GM19467 (cell line): ENCODE measurements at regions not wholly inside any gene's neighbourhood (a gene's known extent, or its start where the extent isn't known, plus 50 kb on each side); places are given as distances from the start of the nearest gene placed in this dataset.
"Not testable (repeated sequence)": the region's sequence is repeated elsewhere in the genome, so short reads cannot be mapped to it uniquely, and the experiment has no call there.

Experiments
- ATAC-seq: cut with Tn5 transposase; IDR thresholded peaks from one replicate; pipeline ENCODE4 v1.9.1; 2021; ENCODE audit warnings: mild to moderate bottlenecking, moderate library complexity; ENCODE audit not compliant: unreplicated experiment

- no peak for ATAC-seq
Measured at GRCh38 chr5:105197531-105197930, 1634.9 kb upstream of the NUDT12 start.

DNA sequence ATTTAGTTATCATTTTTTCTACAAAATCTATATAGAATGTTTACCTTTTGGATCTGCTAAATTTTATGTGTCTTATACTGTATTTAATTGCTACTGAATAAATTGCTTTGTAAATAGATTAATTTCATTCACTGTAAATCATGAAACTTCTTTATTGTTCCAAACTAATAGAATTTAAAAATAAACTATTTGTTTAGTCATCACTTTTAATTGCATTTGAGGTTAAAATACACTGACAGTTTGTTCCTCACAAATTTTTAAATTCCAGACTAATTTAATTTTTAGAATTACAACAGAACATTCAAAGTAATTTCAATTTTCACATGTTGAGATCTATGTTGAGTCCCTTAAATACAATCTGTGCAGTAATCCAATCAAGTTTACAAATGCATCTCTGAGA lies 1633.2 kb upstream of the NUDT12 start:
- no peak for ATAC-seq

GRCh38 chr5:105172918-105173317 lies 1610.3 kb upstream of the NUDT12 start:
- no peak for ATAC-seq

DNA sequence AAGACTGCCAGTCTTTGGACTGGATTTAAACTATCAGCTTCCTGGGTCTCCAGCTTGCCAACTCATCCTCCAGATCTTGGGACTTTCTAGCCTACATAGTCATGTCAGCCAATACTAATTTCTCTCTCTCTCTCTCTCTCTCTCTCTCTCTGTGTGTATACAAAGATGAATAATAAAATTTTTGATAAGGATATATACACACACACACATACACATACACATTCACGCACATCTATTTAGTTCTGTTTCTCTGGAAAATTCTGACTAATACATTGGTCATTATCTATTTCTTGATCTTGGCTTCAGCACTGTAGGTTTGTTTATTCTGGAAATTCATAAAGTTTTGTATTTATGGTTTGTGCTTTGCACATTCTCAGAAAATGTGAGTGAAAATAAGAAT lies 1606.2 kb upstream of the NUDT12 start:
- ATAC-seq, result no peak

GRCh38 chr5:105167092-105167491 lies 1604.5 kb upstream of the NUDT12 start:
- no peak for ATAC-seq

GRCh38 chr5:105163547-105163946 lies 1601.0 kb upstream of the NUDT12 start:
- no peak for ATAC-seq

DNA sequence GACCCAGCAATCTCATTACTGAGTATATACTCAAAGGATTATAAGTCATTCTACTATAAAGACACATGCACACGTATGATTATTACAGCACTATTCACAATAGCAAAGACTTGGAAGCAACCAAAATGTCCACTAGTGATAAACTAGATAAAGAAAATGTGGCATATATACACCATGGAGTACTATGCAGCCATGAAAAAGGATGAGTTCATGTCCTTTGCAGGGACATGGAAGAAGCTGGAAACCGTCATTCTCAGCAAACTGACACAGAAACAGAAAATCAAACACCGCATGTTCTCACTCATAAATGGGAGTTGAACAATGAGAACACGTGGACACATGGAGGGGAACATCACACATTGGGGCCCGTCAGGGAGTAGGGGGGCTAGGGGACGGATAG lies 1600.0 kb upstream of the NUDT12 start:
- not testable (repeated sequence) for ATAC-seq

DNA sequence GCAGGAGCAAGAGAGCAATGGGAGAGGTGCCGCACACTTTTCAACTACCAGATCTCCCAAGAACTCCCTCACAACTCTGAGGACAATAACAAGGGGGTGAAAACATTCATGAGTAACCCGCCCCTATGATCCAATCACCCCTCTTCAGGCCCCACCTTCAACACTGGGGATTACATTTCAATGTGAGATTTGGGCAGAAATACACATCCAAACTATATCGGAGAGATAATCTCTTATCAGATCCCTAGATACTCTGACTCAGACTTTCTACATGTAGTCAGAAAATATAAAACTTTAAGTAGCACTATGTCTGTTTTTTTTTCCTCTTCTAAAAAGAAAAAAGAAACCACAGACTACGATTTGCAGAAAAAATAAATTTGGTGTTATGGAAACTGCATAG lies 1595.9 kb upstream of the NUDT12 start:
- no peak for ATAC-seq

DNA sequence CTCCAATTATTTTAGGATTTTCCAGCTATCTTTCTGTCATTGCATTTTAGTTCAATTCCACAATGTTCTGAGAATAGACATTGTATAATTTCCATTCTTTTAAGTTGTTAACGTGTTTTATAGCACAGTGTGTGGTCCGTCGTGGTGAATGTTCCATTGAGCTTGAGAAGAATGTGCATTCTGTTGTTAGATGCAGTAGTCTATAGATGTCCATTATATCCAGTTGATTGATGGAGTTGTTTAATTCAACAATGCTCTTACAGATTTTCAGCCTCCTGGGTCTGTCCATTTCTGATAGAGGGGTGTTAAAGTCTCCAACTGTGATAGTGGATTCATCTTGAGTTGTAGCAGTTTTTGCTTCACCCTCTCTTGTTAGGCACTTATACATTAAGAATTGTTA lies 1587.7 kb upstream of the NUDT12 start:
- no peak for ATAC-seq

GRCh38 chr5:105146867-105147266 lies 1584.3 kb upstream of the NUDT12 start:
- ATAC-seq, result no peak

DNA sequence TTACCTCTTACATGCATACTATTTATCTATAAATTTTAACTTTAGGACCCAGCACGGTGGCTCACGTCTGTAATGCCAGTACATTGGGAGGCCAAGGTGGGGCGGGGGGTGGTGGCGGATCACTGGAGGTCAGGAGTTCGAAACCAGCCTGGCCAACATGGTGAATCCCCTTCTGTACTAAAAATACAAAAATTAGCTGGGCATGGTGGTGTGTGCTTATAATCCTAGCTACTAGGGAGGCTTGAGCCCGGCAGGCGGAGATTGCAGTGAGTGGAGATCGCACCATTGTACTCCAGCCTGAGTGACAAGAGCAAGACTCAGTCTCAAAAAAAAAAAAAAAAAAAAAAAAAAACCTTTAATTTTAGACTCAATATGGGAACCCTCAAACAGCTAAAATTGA lies 1582.6 kb upstream of the NUDT12 start:
- no peak for ATAC-seq

DNA sequence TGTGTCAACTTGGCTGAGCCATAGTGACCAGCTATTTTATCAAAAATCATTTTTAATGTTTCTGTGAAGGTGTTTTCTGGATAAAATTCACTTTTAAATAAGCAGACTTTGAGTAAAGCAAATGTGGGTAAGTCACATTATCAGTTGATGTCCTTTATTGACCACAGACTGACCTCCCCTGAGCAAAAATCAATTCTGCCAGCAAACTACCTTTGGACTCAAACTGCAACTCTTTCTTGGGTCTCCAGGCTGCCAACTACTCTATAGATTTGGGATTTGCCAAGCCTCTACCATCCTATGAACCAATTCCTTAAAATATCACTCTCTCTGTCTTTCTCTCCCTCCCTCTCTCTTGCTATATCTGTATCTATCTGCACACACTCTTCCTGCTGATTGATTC lies 1571.7 kb upstream of the NUDT12 start:
- no peak for ATAC-seq

GRCh38 chr5:105133087-105133486 lies 1570.5 kb upstream of the NUDT12 start:
- ATAC-seq, result no peak

- no peak for ATAC-seq
Measured at GRCh38 chr5:105132581-105132980, 1570.0 kb upstream of the NUDT12 start.

- ATAC-seq, result no peak
Measured at GRCh38 chr5:105131045-105131444, 1568.5 kb upstream of the NUDT12 start.

DNA sequence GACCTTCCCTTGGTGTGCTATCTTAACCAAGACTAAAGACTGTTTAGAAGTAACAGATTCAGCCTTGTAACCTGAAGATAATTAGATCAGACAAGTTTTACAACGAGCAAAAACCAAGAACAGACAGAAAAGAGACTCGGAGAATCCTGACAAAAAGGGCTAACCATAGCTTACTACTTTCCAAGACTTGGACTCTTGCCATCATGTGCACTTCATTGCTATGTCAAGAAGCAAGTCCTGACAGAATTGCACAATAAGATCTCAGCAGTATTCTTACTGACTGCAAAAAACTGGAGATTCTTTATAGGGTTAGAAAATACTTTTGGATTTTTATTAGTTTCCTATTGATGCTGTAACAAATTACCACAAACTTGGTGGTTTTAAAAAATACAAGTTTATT lies 1539.0 kb upstream of the NUDT12 start:
- no peak for ATAC-seq

DNA sequence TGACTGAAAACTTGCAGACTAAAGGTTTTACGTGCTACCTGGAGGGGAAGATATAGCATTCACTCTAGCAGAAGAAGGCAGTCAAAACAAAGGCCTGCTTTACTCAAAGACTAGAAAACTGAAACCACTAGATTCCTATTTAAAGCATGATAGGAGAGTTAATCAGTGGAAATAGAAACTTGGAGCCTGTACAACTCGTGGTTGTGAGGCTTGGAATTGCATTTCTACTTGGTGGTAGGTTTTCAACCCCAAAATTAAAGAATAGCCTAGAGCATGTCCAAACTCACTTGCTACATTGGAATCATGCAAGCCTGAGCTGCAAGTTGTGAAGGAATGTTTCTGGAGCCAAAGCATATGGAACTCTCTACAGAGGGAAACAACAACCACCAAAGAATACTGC lies 1526.4 kb upstream of the NUDT12 start:
- ATAC-seq, result no peak

DNA sequence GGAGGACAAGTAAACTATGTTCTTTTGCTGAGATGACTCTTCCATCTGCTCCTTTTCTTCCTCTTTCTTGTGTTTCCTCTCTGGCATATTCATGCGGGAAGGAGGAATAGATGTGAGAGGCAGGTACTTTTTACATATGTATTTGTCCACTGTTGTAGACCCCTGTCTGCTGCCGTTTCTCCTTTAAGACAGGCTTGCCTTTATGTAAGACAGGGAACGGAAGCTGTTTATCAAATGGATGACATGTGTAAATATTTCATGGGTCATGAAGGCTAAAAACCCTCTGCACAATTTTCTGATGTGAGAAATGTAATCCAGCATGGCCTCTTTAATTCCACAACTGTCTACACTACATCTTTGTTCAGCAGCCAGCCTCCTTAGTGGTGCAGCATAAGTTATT lies 1525.5 kb upstream of the NUDT12 start:
- no peak for ATAC-seq

DNA sequence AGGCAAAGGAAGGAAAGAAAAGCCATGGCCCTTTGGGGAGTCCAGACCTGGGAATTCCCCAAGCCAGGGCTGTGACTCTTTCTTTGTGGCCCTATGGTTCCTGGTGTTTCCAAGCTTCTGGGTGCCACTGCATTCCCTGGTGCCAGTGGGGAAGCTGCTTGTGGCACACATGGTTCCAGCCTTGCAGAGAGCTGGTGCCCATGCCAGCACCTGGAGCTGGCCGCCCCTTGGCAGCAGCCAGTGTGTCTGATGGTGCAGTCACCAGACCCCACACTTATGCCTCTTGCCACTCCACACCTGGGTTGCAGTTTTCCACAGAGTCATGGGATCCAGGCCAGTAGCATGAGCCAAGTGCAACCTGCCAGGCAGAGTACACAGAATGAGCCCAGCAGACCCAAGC lies 1495.3 kb upstream of the NUDT12 start:
- ATAC-seq, result no peak

DNA sequence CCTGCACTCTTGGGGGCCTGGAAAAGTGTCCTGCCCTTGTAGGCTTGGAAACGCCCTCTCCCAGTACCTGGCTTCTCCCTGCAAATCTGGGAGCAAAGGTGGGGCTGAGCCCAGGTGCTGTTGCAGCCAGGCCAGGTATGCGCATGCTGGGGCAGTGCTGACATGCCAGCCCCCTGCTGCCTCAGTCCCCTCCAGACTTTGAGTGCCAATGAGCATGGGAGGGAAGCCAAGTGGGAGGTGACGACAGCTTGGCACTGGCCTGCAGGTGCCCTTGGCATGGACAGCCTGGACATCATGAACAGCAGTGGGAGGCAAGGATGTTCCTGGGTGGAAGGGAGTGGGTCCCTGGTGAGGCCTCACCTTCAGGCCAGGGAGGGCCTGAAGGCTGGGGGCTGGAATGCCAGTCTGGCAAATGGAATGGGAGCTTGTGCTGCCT lies 1494.4 kb upstream of the NUDT12 start:
- no peak for ATAC-seq

GRCh38 chr5:105054406-105054805 lies 1491.8 kb upstream of the NUDT12 start:
- ATAC-seq, result no peak

- ATAC-seq, result no peak
Measured at GRCh38 chr5:105042623-105043022, 1480.0 kb upstream of the NUDT12 start.

GRCh38 chr5:105036814-105037213 lies 1474.2 kb upstream of the NUDT12 start:
- not testable (repeated sequence) for ATAC-seq

DNA sequence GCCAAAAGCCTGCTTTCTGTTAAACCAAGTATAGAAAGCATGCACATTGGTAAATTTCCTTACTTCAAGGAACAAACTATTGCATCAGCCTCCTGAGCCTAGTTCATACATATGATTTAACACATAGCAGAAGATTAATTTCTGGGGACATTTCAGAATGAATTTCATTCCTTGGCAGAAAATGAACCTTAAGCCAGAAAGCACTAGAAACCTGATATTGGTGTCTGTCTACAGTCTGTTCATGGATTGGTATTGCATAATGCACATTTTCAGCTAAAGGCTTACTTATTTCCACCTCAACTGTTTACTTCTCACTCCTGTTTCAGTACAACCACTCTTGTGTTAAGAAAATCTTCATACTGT lies 1471.8 kb upstream of the NUDT12 start:
- no peak for ATAC-seq
